IMR-90 (cell line): ENCODE measurements at regions not wholly inside any gene's neighbourhood (a gene's known extent, or its start where the extent isn't known, plus 50 kb on each side); places are given as distances from the start of the nearest gene placed in this dataset.

Source experiments
- ATAC-seq: fragments of 200-7000 bp; cut with Tn5 transposase; 2 replicates; pipeline ENCODE4 v1.9.1; 2020; ENCODE audit warnings: low read depth, mild to moderate bottlenecking, moderate library complexity
- BruUV-seq: library from RNA; stranded (reverse); fragments of 400-500 nt; replicated peaks from 2 replicates; lab custom pipeline; 2021; lab: Mats Ljungman, UMichigan
- CTCF ChIA-PET: fragments of 300-600 bp; formaldehyde crosslinking; extraction: SDS; loops from one replicate; lab custom pipeline; 2021; ENCODE audit warnings: antibody characterized with exemption; lab: Yijun Ruan, JAX
- POLR2A ChIA-PET: fragments of 300-600 bp; sonication (Branson Sonifier 250); formaldehyde crosslinking; loops from one replicate; lab custom pipeline; 2022; ENCODE audit warnings: antibody characterized with exemption; ENCODE audit not compliant: unreplicated experiment; lab: Charles Lee
- DNase-seq: peaks from one replicate; pipeline ENCODE4 v3.0.0; 2013
- H2AFZ ChIP-seq: replicated peaks from 2 replicates; pipeline ENCODE3; 2013; ENCODE audit warnings: low read length, mild to moderate bottlenecking; ENCODE audit not compliant: poor library complexity
- H2AK5ac ChIP-seq: 2 replicates; pipeline ENCODE4 v1.6.1; 2013; ENCODE audit warnings: low read depth, low read length, inconsistent platforms
- H2AK9ac ChIP-seq: replicated peaks from 2 replicates; pipeline ENCODE3; 2013; ENCODE audit warnings: mild to moderate bottlenecking, low read depth, low read length, moderate library complexity; ENCODE audit not compliant: poor library complexity
- H2BK120ac ChIP-seq: 2 replicates; pipeline ENCODE4 v1.6.1; 2013; ENCODE audit warnings: low read depth, low read length, inconsistent platforms
- H2BK15ac ChIP-seq: 3 replicates; pipeline ENCODE4 v1.6.1; 2013; ENCODE audit warnings: low read depth, low read length, inconsistent platforms
- H2BK20ac ChIP-seq: 2 replicates; pipeline ENCODE4 v1.6.1; 2013; ENCODE audit warnings: low read depth, mild to moderate bottlenecking, inconsistent platforms, low read length, moderate library complexity
- H2BK5ac ChIP-seq: 2 replicates; pipeline ENCODE4 v1.6.1; 2013; ENCODE audit warnings: mild to moderate bottlenecking, low read depth, low read length, inconsistent platforms; ENCODE audit not compliant: poor library complexity, severe bottlenecking
- H3K14ac ChIP-seq: replicated peaks from 2 replicates; pipeline ENCODE4 v1.6.1; 2013; ENCODE audit warnings: low read depth, low read length, inconsistent platforms
- H3K18ac ChIP-seq: 2 replicates; pipeline ENCODE4 v1.6.1; 2013; ENCODE audit warnings: low read depth, low read length, control low read depth
- H3K23ac ChIP-seq: 2 replicates; pipeline ENCODE4 v1.6.1; 2013; ENCODE audit warnings: low read depth, low read length, inconsistent platforms
- H3K27ac ChIP-seq: 2 replicates; pipeline ENCODE4 v1.5.1; 2013; ENCODE audit warnings: mild to moderate bottlenecking, control low read depth, low read length; ENCODE audit not compliant: insufficient read depth
- H3K27me3 ChIP-seq: 2 replicates; pipeline ENCODE4 v1.6.1; 2013; ENCODE audit warnings: low read length; ENCODE audit not compliant: control insufficient read depth, insufficient read depth
- H3K36me3 ChIP-seq: 2 replicates; pipeline ENCODE4 v1.6.1; 2013; ENCODE audit warnings: low read length, mixed read lengths; ENCODE audit not compliant: control insufficient read depth, insufficient read depth
- H3K4ac ChIP-seq: 2 replicates; pipeline ENCODE4 v1.6.1; 2013; ENCODE audit warnings: low read depth, low read length, inconsistent platforms
- H3K4me1 ChIP-seq: 2 replicates; pipeline ENCODE4 v1.6.1; 2013; ENCODE audit warnings: low read length, mixed read lengths; ENCODE audit not compliant: control insufficient read depth, insufficient read depth
- H3K4me2 ChIP-seq: 2 replicates; pipeline ENCODE4 v1.6.1; 2013; ENCODE audit warnings: low read depth, mild to moderate bottlenecking, control low read depth, low read length, moderate library complexity
- H3K4me3 ChIP-seq: 2 replicates; pipeline ENCODE4 v1.5.1; 2013; ENCODE audit warnings: low read depth, mild to moderate bottlenecking, control low read depth, low read length, moderate library complexity; ENCODE audit not compliant: insufficient read depth
- H3K56ac ChIP-seq: 2 replicates; pipeline ENCODE4 v1.6.1; 2013; ENCODE audit warnings: low read length, inconsistent platforms; ENCODE audit not compliant: insufficient read depth; ENCODE audit errors: extremely low read depth
- H3K79me1 ChIP-seq, 2 experiments: 2 replicates each; pipeline ENCODE4 v1.6.1; 2013; ENCODE audit warnings: low read length in 2 of 2, inconsistent platforms in 1 of 2, low read depth in 1 of 2
- H3K9ac ChIP-seq: 2 replicates; pipeline ENCODE4 v1.6.1; 2013; ENCODE audit warnings: low read depth, low read length, control low read depth
- H3K9me1 ChIP-seq: 2 replicates; pipeline ENCODE4 v1.6.1; 2013; ENCODE audit warnings: low read length, inconsistent platforms; ENCODE audit not compliant: insufficient read depth
- H3K9me3 ChIP-seq: 2 replicates; pipeline ENCODE4 v1.6.1; 2013; ENCODE audit warnings: low read length; ENCODE audit not compliant: control insufficient read depth, insufficient read depth
- H4K20me1 ChIP-seq: 2 replicates; pipeline ENCODE4 v1.6.1; 2013; ENCODE audit warnings: low read length, inconsistent platforms; ENCODE audit not compliant: insufficient read depth
- H4K5ac ChIP-seq: 2 replicates; pipeline ENCODE4 v1.6.1; 2013; ENCODE audit warnings: mild to moderate bottlenecking, low read depth, low read length, control low read depth
- H4K8ac ChIP-seq, 2 experiments: 2 replicates each; pipeline ENCODE4 v1.6.1; 2013; ENCODE audit warnings: low read depth in 2 of 2, low read length in 2 of 2, control low read depth in 1 of 2, inconsistent platforms in 1 of 2
- H4K91ac ChIP-seq: 2 replicates; pipeline ENCODE4 v1.6.1; 2013; ENCODE audit warnings: low read depth, low read length, inconsistent platforms; ENCODE audit not compliant: insufficient read depth
- BHLHE40 ChIP-seq: fragments of 150-350 bp; IDR thresholded peaks from 2 replicates; pipeline ENCODE4 v1.6.1; 2016; ENCODE audit warnings: mild to moderate bottlenecking, low read depth, low read length
- CEBPB ChIP-seq: IDR thresholded peaks from 2 replicates; pipeline ENCODE4 v1.6.1; 2012; ENCODE audit warnings: low read depth, low read length, improper control_type of control experiment
- CHD1 ChIP-seq: IDR thresholded peaks from 2 replicates; pipeline ENCODE4 v1.6.1; 2012; ENCODE audit warnings: low read depth, low read length, improper control_type of control experiment
- CTCF ChIP-seq: conservative IDR thresholded peaks from 2 replicates; pipeline ENCODE4 v1.5.1; 2012; ENCODE audit warnings: mild to moderate bottlenecking, low read depth, low read length, improper control_type of control experiment
- ELK1 ChIP-seq: fragments of 150-350 bp; IDR thresholded peaks from 2 replicates; pipeline ENCODE4 v1.6.1; 2016; ENCODE audit warnings: low read depth, mild to moderate bottlenecking, low read length, moderate library complexity, borderline replicate concordance
- FOS ChIP-seq: fragments of 150-350 bp; IDR thresholded peaks from 2 replicates; pipeline ENCODE4 v1.6.1; 2016; ENCODE audit warnings: low read depth, low read length
- MAFK ChIP-seq: IDR thresholded peaks from 2 replicates; pipeline ENCODE4 v1.6.1; 2012; ENCODE audit warnings: low read depth, low read length, improper control_type of control experiment
- MAZ ChIP-seq: IDR thresholded peaks from 2 replicates; pipeline ENCODE4 v1.6.1; 2012; ENCODE audit warnings: low read depth, mild to moderate bottlenecking, low read length, improper control_type of control experiment, moderate library complexity, borderline replicate concordance
- MXI1 ChIP-seq: IDR thresholded peaks from 2 replicates; pipeline ENCODE4 v1.6.1; 2012; ENCODE audit warnings: low read depth, mild to moderate bottlenecking, low read length, moderate library complexity, borderline replicate concordance
- NFE2L2 ChIP-seq: fragments of 150-350 bp; IDR thresholded peaks from 2 replicates; pipeline ENCODE4 v1.6.1; 2016; ENCODE audit warnings: low read depth, mild to moderate bottlenecking, low read length
- POLR2A ChIP-seq: IDR thresholded peaks from 2 replicates; pipeline ENCODE4 v1.6.1; 2012; ENCODE audit warnings: mild to moderate bottlenecking, low read depth, low read length
- RAD21 ChIP-seq: IDR thresholded peaks from 2 replicates; pipeline ENCODE4 v1.6.1; 2012; ENCODE audit warnings: low read length, improper control_type of control experiment
- RCOR1 ChIP-seq: IDR thresholded peaks from 2 replicates; pipeline ENCODE4 v1.6.1; 2012; ENCODE audit warnings: mild to moderate bottlenecking, low read length, improper control_type of control experiment; ENCODE audit not compliant: insufficient replicate concordance
- SMC3 ChIP-seq: fragments of 150-350 bp; IDR thresholded peaks from 2 replicates; pipeline ENCODE4 v1.6.1; 2016; ENCODE audit warnings: low read depth, mild to moderate bottlenecking, antibody characterized with exemption, low read length, moderate library complexity
- USF2 ChIP-seq: fragments of 150-350 bp; IDR thresholded peaks from 2 replicates; pipeline ENCODE4 v1.6.1; 2017; ENCODE audit warnings: mild to moderate bottlenecking, antibody characterized with exemption, low read length, low read depth
- WGBS, 2 experiments: methylation state at CpG; one replicate each; pipeline versions ENCODE4 v1.1.5 to v1.1.7; 2013; ENCODE audit warnings: missing lambda C conversion rate in 2 of 2; ENCODE audit not compliant: insufficient read length in 1 of 2; ENCODE audit errors: extremely low coverage in 2 of 2; 5-methylcytosine and 5-hydroxymethylcytosine counted together
- dilution Hi-C: fragments of 300-500 bp; cut with HindIII; formaldehyde crosslinking; loops from one replicate; pipeline ENCODE4 v1.14.3; 2018; ENCODE audit warnings: low sequenced_read_pairs; ENCODE audit not compliant: unreplicated experiment
- in situ Hi-C: fragments of 300-500 bp; cut with MboI; formaldehyde crosslinking; loops from 3 replicates; pipeline ENCODE4 v1.14.3; 2019; ENCODE audit warnings: low sequenced_read_pairs, inconsistent platforms, mixed read lengths
- intact Hi-C: fragments of 100-400 bp; cut with micrococcal nuclease; formaldehyde crosslinking; loops from 2 replicates; pipeline ENCODE4 v1.10.0; 2022

- Histone ChIP-seq H3K4me1 (no peaks in the 10 kb centered on the region), H3K14ac (no peak overlapping the region), H3K27ac (no peak overlapping the region), H4K8ac (no peak overlapping the region), H3K9me1 (no peaks in the 10 kb centered on the region), H3K79me1 (no peaks in the 10 kb centered on the region), H4K20me1 (no peaks in the 10 kb centered on the region), H3K23ac (no peak overlapping the region), H2BK5ac (no peak overlapping the region), H3K36me3 (no peaks in the 10 kb centered on the region), H4K5ac (no peak overlapping the region), H3K4me3 (no peak overlapping the region), H2AFZ (no peak overlapping the region), H3K9me3 (no peaks in the 10 kb centered on the region), H3K56ac (no peak overlapping the region), H2BK120ac (no peak overlapping the region), H3K18ac (no peak overlapping the region), H2AK5ac (no peak overlapping the region), H3K9ac (no peak overlapping the region), H2AK9ac (no peak overlapping the region), H3K27me3 (no peaks in the 10 kb centered on the region), H2BK15ac (no peak overlapping the region), H2BK20ac (no peak overlapping the region), H3K4me2 (no peak overlapping the region), H4K91ac (no peak overlapping the region), H3K4ac (no peak overlapping the region)
- POLR2A ChIA-PET: no interaction called here
- dilution Hi-C loops (no loop called here), intact Hi-C loops (no loop called here), in situ Hi-C loops (no loop called here)
- ATAC-seq (no peak), DNase-seq (no peak)
- no CpG with 5 or more reads among the region's 1 CpG for WGBS, 2 experiments
- BruUV-seq: no TSS peak
- TF ChIP-seq FOS (no peak), RCOR1 (no peak), NFE2L2 (no peak), MAFK (no peak), BHLHE40 (no peak), USF2 (no peak), SMC3 (no peak), MXI1 (no peak), ELK1 (no peak), CTCF (no peak), CHD1 (no peak), MAZ (no peak), POLR2A (no peak), CEBPB (no peak), RAD21 (no peak)
- CTCF ChIA-PET: no interaction called here
Measured at GRCh38 chr5:124590686-124591085, 155.8 kb downstream of the ZNF608 start.
